ENCODE measurements at regions not wholly inside any gene's neighbourhood (a gene's known extent, or its start where the extent isn't known, plus 50 kb on each side); places are given as distances from the start of the nearest gene placed in this dataset.

DNA sequence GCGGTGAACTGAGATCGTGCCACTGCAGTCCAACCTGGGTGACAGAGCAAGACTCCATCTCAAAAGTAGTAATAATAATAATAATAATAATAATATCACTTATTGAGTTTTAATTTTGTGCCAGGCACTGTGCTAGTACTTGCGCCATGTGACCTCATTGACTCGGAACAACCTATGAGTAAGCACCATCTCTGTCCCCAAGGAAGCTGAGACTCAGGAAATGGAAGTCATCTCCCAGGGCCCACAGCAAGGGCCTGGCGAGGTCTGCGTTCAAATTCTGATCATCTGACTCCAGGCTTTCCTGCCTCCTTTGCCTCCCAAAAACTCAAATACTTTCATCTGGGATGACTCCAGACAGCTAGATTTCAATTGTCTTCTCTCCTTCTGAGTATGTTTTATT, 162.9 kb downstream of the SEC14L1 start:
- TF ChIP-seq ZNF570 (CRISPR knock-in tag; IDR thresholded peaks at IDR 0.05; ENCODE audit: borderline replicate concordance) (no peak), TAF1 (CRISPR knock-in tag; IDR thresholded peaks at IDR 0.05) (no peak), JUN (CRISPR knock-in tag; IDR thresholded peaks at IDR 0.05) (no peak), ZNF292 (CRISPR knock-in tag; IDR thresholded peaks at IDR 0.05; ENCODE audit: borderline replicate concordance, low read depth) (no peak), RNF2 (conservative IDR thresholded peaks at IDR 0.05; ENCODE audit: low read depth) (no peak), TEAD2 (CRISPR knock-in tag; IDR thresholded peaks at IDR 0.05) (no peak), ISL2 (CRISPR knock-in tag; IDR thresholded peaks at IDR 0.05) (no peak), TCF12 (IDR thresholded peaks at IDR 0.05) (no peak), TCF12 (CRISPR knock-in tag; IDR thresholded peaks at IDR 0.05) (no peak), PREB (CRISPR knock-in tag; IDR thresholded peaks at IDR 0.05) (no peak)
- TF ChIP-seq, protein P1, sequence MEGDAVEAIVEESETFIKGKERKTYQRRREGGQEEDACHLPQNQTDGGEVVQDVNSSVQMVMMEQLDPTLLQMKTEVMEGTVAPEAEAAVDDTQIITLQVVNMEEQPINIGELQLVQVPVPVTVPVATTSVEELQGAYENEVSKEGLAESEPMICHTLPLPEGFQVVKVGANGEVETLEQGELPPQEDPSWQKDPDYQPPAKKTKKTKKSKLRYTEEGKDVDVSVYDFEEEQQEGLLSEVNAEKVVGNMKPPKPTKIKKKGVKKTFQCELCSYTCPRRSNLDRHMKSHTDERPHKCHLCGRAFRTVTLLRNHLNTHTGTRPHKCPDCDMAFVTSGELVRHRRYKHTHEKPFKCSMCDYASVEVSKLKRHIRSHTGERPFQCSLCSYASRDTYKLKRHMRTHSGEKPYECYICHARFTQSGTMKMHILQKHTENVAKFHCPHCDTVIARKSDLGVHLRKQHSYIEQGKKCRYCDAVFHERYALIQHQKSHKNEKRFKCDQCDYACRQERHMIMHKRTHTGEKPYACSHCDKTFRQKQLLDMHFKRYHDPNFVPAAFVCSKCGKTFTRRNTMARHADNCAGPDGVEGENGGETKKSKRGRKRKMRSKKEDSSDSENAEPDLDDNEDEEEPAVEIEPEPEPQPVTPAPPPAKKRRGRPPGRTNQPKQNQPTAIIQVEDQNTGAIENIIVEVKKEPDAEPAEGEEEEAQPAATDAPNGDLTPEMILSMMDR (CRISPR knock-in tag; IDR thresholded peaks at IDR 0.05), result no peak

Data from HepG2 (cell line).